Chondrocyte (in vitro differentiated cells): ENCODE measurements at regions not wholly inside any gene's neighbourhood (a gene's known extent, or its start where the extent isn't known, plus 50 kb on each side); places are given as distances from the start of the nearest gene placed in this dataset.

ENCODE experiments used
- DNase-seq: peaks from one replicate; pipeline ENCODE4 v3.0.0; 2021; ENCODE audit warnings: mixed read lengths, low spot score
- H3K27ac Mint-ChIP-seq: one replicate; pipeline ENCODE4 v1.8.0; 2021; ENCODE audit warnings: mild to moderate bottlenecking, moderate library complexity, mixed read lengths; ENCODE audit not compliant: unreplicated experiment
- H3K27me3 Mint-ChIP-seq: 2 replicates; pipeline ENCODE4 v1.8.0; 2021; ENCODE audit warnings: low read depth, mixed read lengths
- H3K36me3 Mint-ChIP-seq: 2 replicates; pipeline ENCODE4 v1.8.0; 2021; ENCODE audit warnings: low read depth, mixed read lengths
- H3K4me1 Mint-ChIP-seq: 2 replicates; pipeline ENCODE4 v1.8.0; 2021; ENCODE audit warnings: low read depth, mild to moderate bottlenecking, mixed read lengths
- H3K4me3 Mint-ChIP-seq: one replicate; pipeline ENCODE4 v1.8.0; 2021; ENCODE audit warnings: mild to moderate bottlenecking, moderate library complexity, mixed read lengths; ENCODE audit not compliant: unreplicated experiment
- H3K9me3 Mint-ChIP-seq: 2 replicates; pipeline ENCODE4 v1.8.0; 2021; ENCODE audit warnings: low read depth, mixed read lengths
- CTCF ChIP-seq: fragments of 200-600 bp; sonication (generic); IDR thresholded peaks from 2 replicates; pipeline ENCODE4 v1.5.0; 2021; ENCODE audit warnings: antibody characterized with exemption, mild to moderate bottlenecking, moderate library complexity

GRCh38 chr10:105989995-105990394, 1174.5 kb downstream of the SORCS1 start:
- H3K36me3 Mint-ChIP-seq: no peaks in the 10 kb centered on the region
- no peaks in the 10 kb centered on the region for H3K9me3 Mint-ChIP-seq
- TF ChIP-seq CTCF: no peak
- H3K4me3 Mint-ChIP-seq: no peak overlapping the region
- DNase-seq: no peak
- no peaks in the 10 kb centered on the region for H3K27me3 Mint-ChIP-seq
- H3K27ac Mint-ChIP-seq: no peak overlapping the region
- H3K4me1 Mint-ChIP-seq: no peaks in the 10 kb centered on the region

- no peak overlapping the region for H3K27ac Mint-ChIP-seq
- H3K4me3 Mint-ChIP-seq: no peak overlapping the region
- H3K27me3 Mint-ChIP-seq: no peaks in the 10 kb centered on the region
- H3K36me3 Mint-ChIP-seq: no peaks in the 10 kb centered on the region
- DNase-seq: no peak
- H3K9me3 Mint-ChIP-seq: no peaks in the 10 kb centered on the region
- no peaks in the 10 kb centered on the region for H3K4me1 Mint-ChIP-seq
- TF ChIP-seq CTCF: no peak
Measured at GRCh38 chr10:105988848-105989247, 1175.7 kb downstream of the SORCS1 start.

GRCh38 chr10:105986912-105987635, 1177.4 kb downstream of the SORCS1 start:
- Mint-ChIP-seq H3K4me1 (no peaks in the 10 kb centered on the region), H3K9me3 (no peaks in the 10 kb centered on the region), H3K27ac (no peak overlapping the region), H3K4me3 (no peak overlapping the region), H3K27me3 (no peaks in the 10 kb centered on the region), H3K36me3 (no peaks in the 10 kb centered on the region)
- no peak for DNase-seq
- TF ChIP-seq CTCF: no peak

GRCh38 chr10:105986486-105986885, 1178.0 kb downstream of the SORCS1 start:
- H3K4me3 Mint-ChIP-seq: no peak overlapping the region
- no peaks in the 10 kb centered on the region for H3K9me3 Mint-ChIP-seq
- no peak for DNase-seq
- no peak for TF ChIP-seq CTCF
- H3K27me3 Mint-ChIP-seq: no peaks in the 10 kb centered on the region
- H3K27ac Mint-ChIP-seq: no peak overlapping the region
- no peaks in the 10 kb centered on the region for H3K36me3 Mint-ChIP-seq
- H3K4me1 Mint-ChIP-seq: no peaks in the 10 kb centered on the region

- H3K27ac Mint-ChIP-seq: no peak overlapping the region
- H3K9me3 Mint-ChIP-seq: no peaks in the 10 kb centered on the region
- DNase-seq: no peak
- H3K4me1 Mint-ChIP-seq: no peaks in the 10 kb centered on the region
- no peak overlapping the region for H3K4me3 Mint-ChIP-seq
- H3K27me3 Mint-ChIP-seq: no peaks in the 10 kb centered on the region
- H3K36me3 Mint-ChIP-seq: no peaks in the 10 kb centered on the region
- no peak for TF ChIP-seq CTCF
Measured at GRCh38 chr10:105982735-105983134, 1181.8 kb downstream of the SORCS1 start.
